Epithelial cell of proximal tubule (primary cell): ENCODE measurements at regions not wholly inside any gene's neighbourhood (a gene's known extent, or its start where the extent isn't known, plus 50 kb on each side); places are given as distances from the start of the nearest gene placed in this dataset.
"Not testable (repeated sequence)": the region's sequence is repeated elsewhere in the genome, so short reads cannot be mapped to it uniquely, and the experiment has no call there.

Source experiments
- DNase-seq: peaks from one replicate; pipeline ENCODE4 v3.0.0-alpha.2; 2011; ENCODE audit warnings: low read depth
- H3K4me3 ChIP-seq: 2 replicates; pipeline ENCODE4 v1.5.1; 2011; ENCODE audit warnings: low read depth, mild to moderate bottlenecking, low read length
- TF ChIP-seq, protein P1 (sequence below): conservative IDR thresholded peaks from 2 replicates; pipeline ENCODE4 v1.5.1; 2012; ENCODE audit warnings: low read depth, mild to moderate bottlenecking, low read length

DNA sequence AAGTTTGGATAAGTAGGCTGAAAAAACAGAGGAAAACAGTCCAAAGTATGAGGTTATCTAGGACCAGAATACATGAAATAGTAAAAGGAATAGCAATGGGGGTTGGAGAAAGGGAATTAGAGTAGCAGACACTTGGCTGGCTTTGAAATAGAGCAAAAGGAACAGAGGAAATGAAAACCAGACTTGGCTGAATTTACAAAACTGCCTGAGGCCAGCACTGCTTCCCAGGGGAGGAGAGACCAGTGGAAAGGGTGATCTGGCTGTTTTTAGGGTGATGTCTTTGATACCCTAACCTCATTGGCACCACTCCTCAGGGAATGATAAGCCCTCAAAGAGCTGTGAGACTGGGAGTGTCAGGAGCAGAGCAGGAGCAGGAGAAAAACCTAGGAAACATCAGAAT lies 413.4 kb upstream of the SLC30A5 start:
- TF ChIP-seq, protein P1, sequence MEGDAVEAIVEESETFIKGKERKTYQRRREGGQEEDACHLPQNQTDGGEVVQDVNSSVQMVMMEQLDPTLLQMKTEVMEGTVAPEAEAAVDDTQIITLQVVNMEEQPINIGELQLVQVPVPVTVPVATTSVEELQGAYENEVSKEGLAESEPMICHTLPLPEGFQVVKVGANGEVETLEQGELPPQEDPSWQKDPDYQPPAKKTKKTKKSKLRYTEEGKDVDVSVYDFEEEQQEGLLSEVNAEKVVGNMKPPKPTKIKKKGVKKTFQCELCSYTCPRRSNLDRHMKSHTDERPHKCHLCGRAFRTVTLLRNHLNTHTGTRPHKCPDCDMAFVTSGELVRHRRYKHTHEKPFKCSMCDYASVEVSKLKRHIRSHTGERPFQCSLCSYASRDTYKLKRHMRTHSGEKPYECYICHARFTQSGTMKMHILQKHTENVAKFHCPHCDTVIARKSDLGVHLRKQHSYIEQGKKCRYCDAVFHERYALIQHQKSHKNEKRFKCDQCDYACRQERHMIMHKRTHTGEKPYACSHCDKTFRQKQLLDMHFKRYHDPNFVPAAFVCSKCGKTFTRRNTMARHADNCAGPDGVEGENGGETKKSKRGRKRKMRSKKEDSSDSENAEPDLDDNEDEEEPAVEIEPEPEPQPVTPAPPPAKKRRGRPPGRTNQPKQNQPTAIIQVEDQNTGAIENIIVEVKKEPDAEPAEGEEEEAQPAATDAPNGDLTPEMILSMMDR: no peak
- no peak overlapping the region for H3K4me3 ChIP-seq
- DNase-seq: no peak

DNA sequence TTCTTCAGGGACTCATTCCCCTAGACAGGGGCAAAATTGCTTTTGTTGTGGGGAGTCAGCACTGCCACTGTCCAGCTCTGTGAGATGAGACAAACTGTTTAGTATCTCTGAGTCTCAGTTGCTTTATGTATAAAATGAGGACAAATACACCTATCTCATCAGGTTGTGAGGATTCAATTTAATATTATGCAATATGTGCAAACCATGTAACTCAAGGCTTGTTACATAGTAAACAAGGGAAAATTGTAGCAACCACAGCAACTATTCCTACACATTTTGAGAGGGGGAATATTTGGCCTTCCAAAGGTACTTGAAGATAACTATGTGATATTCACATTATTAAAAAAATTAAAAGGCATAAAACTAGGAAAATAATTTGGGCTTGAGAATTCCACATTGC lies 411.9 kb upstream of the SLC30A5 start:
- no peak for DNase-seq
- TF ChIP-seq, protein P1: no peak
- H3K4me3 ChIP-seq: no peak overlapping the region

DNA sequence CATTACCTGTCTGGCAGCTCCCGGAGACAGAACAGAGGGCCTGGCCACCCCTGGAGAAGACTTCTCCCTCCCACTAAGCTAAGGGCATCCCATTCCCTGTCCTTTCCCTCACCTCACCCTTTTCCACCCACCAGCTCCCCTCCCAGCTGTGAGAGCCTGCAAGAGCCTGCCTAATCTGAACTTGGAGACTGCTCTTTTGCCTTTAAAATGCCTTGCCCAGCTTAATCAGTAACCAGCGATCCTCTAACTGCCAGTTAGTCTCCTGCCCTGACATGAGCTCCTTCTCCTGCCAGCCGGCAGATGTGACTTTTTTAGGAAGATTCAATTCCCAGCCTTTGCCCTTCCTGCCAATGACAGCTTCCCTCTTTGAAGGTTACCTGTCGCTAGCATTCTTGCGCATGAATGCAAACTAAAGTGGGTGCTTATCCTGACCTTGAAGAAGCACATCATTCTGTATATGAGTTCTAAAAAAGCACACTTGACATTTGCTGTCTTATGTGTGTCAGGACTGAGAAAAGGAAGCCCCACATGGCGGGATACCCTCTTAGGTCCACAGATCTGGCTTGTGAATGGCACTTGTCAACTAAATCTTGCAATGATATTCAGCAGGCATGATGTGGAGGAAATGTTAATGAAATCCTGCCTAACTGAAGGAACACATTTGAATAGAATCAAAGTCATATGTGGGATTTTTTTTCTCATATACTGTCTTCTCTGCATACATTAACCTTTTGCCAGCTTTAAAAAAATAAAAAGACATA lies 411.2 kb upstream of the SLC30A5 start:
- no peak overlapping the region for H3K4me3 ChIP-seq
- DNase-seq: peak; percentile 38
- TF ChIP-seq, protein P1: no peak

DNA sequence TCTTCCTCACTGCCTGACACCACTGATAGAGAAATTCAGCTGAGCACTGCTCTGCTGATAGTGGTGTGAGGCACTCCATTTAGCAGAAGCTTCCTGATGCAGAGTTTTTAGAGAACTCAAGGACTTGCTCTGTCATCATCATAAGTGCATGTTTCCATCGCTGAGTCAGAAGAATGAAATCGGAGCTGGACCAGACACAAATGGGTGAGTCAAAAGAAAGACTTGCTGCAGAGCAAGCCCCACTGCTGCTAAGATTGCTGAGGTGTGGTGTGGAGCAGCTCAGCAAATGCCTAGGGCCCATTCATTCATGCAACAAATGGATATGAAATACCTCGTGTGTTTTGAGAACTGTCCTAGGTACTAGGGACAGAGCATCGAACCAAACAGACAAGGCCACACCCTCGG lies 410.2 kb upstream of the SLC30A5 start:
- DNase-seq: peak; percentile 99
- H3K4me3 ChIP-seq: no peak overlapping the region
- TF ChIP-seq, protein P1: no peak

DNA sequence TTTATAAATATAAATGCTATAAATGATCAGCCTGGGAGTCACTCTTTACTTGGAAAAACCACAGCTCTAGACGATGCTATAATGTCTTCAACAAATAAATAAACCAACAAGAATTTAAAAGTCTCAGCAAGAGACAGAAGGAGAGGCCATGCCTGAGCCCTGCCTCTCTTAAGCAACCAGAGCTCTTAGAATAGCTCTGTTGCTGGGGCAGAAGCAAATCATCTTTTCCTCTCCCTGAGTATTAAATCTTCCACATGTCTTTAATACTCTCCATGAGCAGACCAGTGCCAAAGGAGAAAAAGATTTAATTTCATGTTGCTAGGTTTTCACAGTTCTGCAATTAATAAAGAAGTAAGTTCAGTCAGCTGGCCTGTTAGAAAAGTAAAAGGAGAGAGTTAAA lies 408.0 kb upstream of the SLC30A5 start:
- DNase-seq: no peak
- no peak overlapping the region for H3K4me3 ChIP-seq
- TF ChIP-seq, protein P1: no peak

DNA sequence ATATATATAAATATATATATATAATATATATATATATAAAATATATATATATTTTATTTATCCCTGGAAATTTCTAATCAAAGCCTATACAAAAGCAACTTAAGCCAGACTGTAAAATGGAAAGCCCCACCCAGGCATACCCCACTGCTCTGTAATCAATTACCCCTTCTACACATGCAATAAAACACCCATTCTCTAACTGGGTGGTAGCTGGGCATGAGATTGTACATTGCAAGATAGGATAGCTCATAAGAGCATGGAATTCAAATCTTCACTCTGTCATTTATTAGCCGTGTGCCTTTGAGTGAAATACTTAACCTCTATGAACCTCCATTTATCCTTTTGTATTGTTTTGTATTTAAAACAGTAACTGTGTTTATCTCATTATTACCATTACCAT lies 405.3 kb upstream of the SLC30A5 start:
- DNase-seq: no peak
- no peak overlapping the region for H3K4me3 ChIP-seq
- TF ChIP-seq, protein P1: no peak

DNA sequence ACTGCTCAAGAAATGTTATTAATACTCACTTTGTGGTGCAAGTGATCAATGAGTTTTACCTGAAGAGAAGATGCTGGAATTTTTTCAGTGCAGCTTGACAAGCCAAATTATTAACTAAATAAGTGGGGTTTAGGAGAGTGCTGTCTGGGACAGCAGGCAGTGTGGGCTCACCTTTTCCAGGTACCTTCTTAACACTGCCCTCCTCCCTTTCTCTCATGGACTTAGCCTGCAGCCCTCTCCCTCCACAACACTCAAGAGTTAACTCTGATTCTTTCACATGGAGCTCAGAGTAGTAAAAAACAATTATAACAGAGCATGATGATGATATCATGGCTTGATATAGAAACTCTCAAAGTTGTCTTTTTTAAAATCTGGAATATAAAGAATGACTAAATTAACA lies 404.8 kb upstream of the SLC30A5 start:
- DNase-seq: no peak
- H3K4me3 ChIP-seq: no peak overlapping the region
- TF ChIP-seq, protein P1: no peak

DNA sequence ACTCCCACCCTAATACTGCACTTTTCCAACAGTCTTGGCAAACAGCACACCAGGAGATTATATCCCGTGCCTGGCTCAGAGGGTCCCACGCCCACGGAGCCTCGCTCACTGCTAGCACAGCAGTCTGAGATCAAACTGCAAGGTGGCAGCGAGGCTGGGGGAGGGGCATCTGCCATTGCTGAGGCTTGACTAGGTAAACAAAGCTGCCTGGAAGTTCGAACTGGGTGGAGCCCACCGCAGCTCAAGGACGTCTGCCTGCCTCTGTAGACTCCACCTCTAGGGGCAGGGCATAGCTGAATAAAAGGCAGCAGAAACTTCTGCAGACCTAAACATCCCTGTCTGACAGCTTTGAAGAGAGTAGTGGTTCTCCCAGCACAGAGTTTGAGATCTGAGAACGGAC lies 401.9 kb upstream of the SLC30A5 start:
- H3K4me3 ChIP-seq, DNase-seq: not testable (repeated sequence)
